HepG2 (cell line): ENCODE measurements at regions not wholly inside any gene's neighbourhood (a gene's known extent, or its start where the extent isn't known, plus 50 kb on each side); places are given as distances from the start of the nearest gene placed in this dataset.

Experiments used
- ATAC-seq: fragments of 200-7000 bp; cut with Tn5 transposase; 3 replicates; pipeline ENCODE4 v1.9.1; 2020; ENCODE audit warnings: mild to moderate bottlenecking, moderate library complexity
- BruUV-seq: library from RNA; stranded (reverse); fragments of 400-500 nt; replicated peaks from 2 replicates; lab custom pipeline; 2021; lab: Mats Ljungman, UMichigan
- CTCF ChIA-PET: fragments of 300-600 bp; formaldehyde crosslinking; extraction: SDS; loops from one replicate; lab custom pipeline; 2021; ENCODE audit warnings: low total read pairs, inconsistent platforms, low intra/inter-chr PET ratio; lab: Yijun Ruan, JAX
- POLR2A ChIA-PET: fragments of 350-600 bp; sonication (Branson Sonifier 250); formaldehyde crosslinking; loops from one replicate; lab custom pipeline; 2020; ENCODE audit warnings: antibody characterized with exemption, inconsistent platforms; lab: Yijun Ruan, JAX
- DNase-seq: peaks from one replicate; pipeline ENCODE4 v3.0.0-alpha.2; 2015; ENCODE audit warnings: low spot score
- FAIRE-seq: peaks from 3 replicates; lab custom pipeline; 2011; peaks lifted over from hg19 to GRCh38; lab: Jason Lieb, UNC
- H2AFZ ChIP-seq: one replicate; pipeline ENCODE4 v1.6.1; 2011; ENCODE audit warnings: low read length, inconsistent platforms
- H3K27ac ChIP-seq: fragments of 300-600 bp; 3 replicates; pipeline ENCODE4 v1.8.0; 2011; ENCODE audit warnings: mixed run types, mild to moderate bottlenecking, mixed read lengths, low read length, inconsistent platforms; ENCODE audit not compliant: insufficient read depth; ENCODE audit errors: extremely low read length
- H3K27me3 ChIP-seq, 2 experiments: fragments of 200-600 bp in 1 of 2; 2 replicates in 1 of 2; 3 replicates in 1 of 2; pipeline versions ENCODE4 v1.6.0 to v1.8.0; 2011; ENCODE audit warnings: low read length in 2 of 2, mild to moderate bottlenecking in 2 of 2, moderate library complexity in 2 of 2, inconsistent platforms in 1 of 2; ENCODE audit not compliant: insufficient read depth in 2 of 2, control insufficient read depth in 1 of 2
- H3K36me3 ChIP-seq, 2 experiments: fragments of 200-600 bp in 1 of 2; replicated peaks in 1 of 2; 2 replicates in 1 of 2; 3 replicates in 1 of 2; pipeline versions ENCODE4 v1.5.1 to v1.8.0; 2011; ENCODE audit warnings: low read length in 2 of 2, inconsistent platforms in 1 of 2; ENCODE audit not compliant: insufficient read depth in 2 of 2, control insufficient read depth in 1 of 2
- H3K4me1 ChIP-seq: 2 replicates; pipeline ENCODE4 v1.5.1; 2012; ENCODE audit warnings: low read length, inconsistent platforms; ENCODE audit not compliant: insufficient read depth
- H3K4me2 ChIP-seq: 2 replicates; pipeline ENCODE4 v1.6.0; 2011; ENCODE audit warnings: low read depth, low read length, inconsistent platforms
- H3K4me3 ChIP-seq, 3 experiments: fragments of 200-600 bp in 1 of 3; sonication (generic), shearing (Covaris generic) in 1 of 3; replicated peaks in 1 of 3; 2 replicates each; pipeline ENCODE4 v1.5.1; 2011 to 2016; ENCODE audit warnings: low read length in 3 of 3, inconsistent platforms in 2 of 3, low read depth in 2 of 3, mild to moderate bottlenecking in 2 of 3, control low read depth in 1 of 3, mixed read lengths in 1 of 3; ENCODE audit not compliant: insufficient read depth in 1 of 3
- H3K79me2 ChIP-seq: one replicate; pipeline ENCODE4 v1.6.1; 2011; ENCODE audit warnings: low read length, inconsistent platforms; ENCODE audit not compliant: insufficient read depth
- H3K9ac ChIP-seq: 2 replicates; pipeline ENCODE4 v1.6.0; 2011; ENCODE audit warnings: mild to moderate bottlenecking, low read depth, low read length, inconsistent platforms; ENCODE audit not compliant: insufficient read depth
- H3K9me3 ChIP-seq: 2 replicates; pipeline ENCODE4 v1.5.1; 2012; ENCODE audit warnings: mild to moderate bottlenecking, low read length
- H4K20me1 ChIP-seq: 2 replicates; pipeline ENCODE4 v1.6.0; 2011; ENCODE audit warnings: inconsistent platforms, mild to moderate bottlenecking, low read length, moderate library complexity; ENCODE audit not compliant: insufficient read depth
- CENPX ChIP-seq: sonication (generic); formaldehyde crosslinking; IDR thresholded peaks from 2 replicates; pipeline ENCODE4 v1.9.0; 2021; ENCODE audit warnings: mild to moderate bottlenecking, missing genetic modification reagents, moderate library complexity
- DPF2 ChIP-seq: sonication (generic); formaldehyde crosslinking; IDR thresholded peaks from 2 replicates; pipeline ENCODE4 v1.4.0; 2020; ENCODE audit warnings: mild to moderate bottlenecking, low read depth, missing genetic modification reagents, borderline replicate concordance
- HOXD1 ChIP-seq: sonication (generic); formaldehyde crosslinking; IDR thresholded peaks from 2 replicates; pipeline ENCODE4 v1.5.0; 2020; ENCODE audit warnings: missing genetic modification reagents
- KLF6 ChIP-seq: IDR thresholded peaks from 2 replicates; pipeline ENCODE4 v1.8.0; 2016; ENCODE audit warnings: missing biosample characterization, missing genetic modification reagents
- LCORL ChIP-seq, 2 experiments: fragments of 450-650 bp in 1 of 2; sonication (generic) in 1 of 2; formaldehyde crosslinking in 1 of 2; IDR thresholded peaks; 2 replicates each; pipeline versions ENCODE4 v1.5.0 to v1.6.1; 2017 to 2020; ENCODE audit warnings: antibody characterized with exemption in 1 of 2, missing genetic modification reagents in 1 of 2
- MIER3 ChIP-seq: IDR thresholded peaks from 2 replicates; pipeline ENCODE4 v1.6.1; 2016; ENCODE audit warnings: missing compliant biosample characterization, borderline replicate concordance
- NFIB ChIP-seq: sonication (generic); formaldehyde crosslinking; IDR thresholded peaks from 2 replicates; pipeline ENCODE4 v1.9.0; 2021; ENCODE audit warnings: missing genetic modification reagents, mild to moderate bottlenecking, borderline replicate concordance
- RAD51 ChIP-seq: fragments of 450-650 bp; IDR thresholded peaks from 2 replicates; pipeline ENCODE4 v1.6.1; 2016; ENCODE audit warnings: borderline replicate concordance
- RXRA ChIP-seq: sonication (generic); formaldehyde crosslinking; IDR thresholded peaks from 2 replicates; pipeline ENCODE4 v1.5.1; 2020; ENCODE audit warnings: missing genetic modification reagents
- SOX6 ChIP-seq, 2 experiments: fragments of 450-650 bp in 1 of 2; sonication (generic) in 1 of 2; formaldehyde crosslinking in 1 of 2; IDR thresholded peaks; 2 replicates each; pipeline versions ENCODE4 v1.4.0 to v1.6.1; 2017 to 2020; ENCODE audit warnings: antibody characterized with exemption in 1 of 2, mild to moderate bottlenecking in 1 of 2, missing genetic modification reagents in 1 of 2
- TCF7 ChIP-seq: sonication (generic); IDR thresholded peaks from 2 replicates; pipeline ENCODE4 v1.6.1; 2016; ENCODE audit warnings: antibody characterized with exemption, low read depth
- THAP11 ChIP-seq: IDR thresholded peaks from 2 replicates; pipeline ENCODE4 v1.6.1; 2016; ENCODE audit warnings: missing biosample characterization, missing genetic modification reagents
- ZBTB33 ChIP-seq: sonication (generic); formaldehyde crosslinking; IDR thresholded peaks from 2 replicates; pipeline ENCODE4 v1.4.0; 2020; ENCODE audit warnings: missing genetic modification reagents
- ZNF234 ChIP-seq: sonication (generic); formaldehyde crosslinking; conservative IDR thresholded peaks from 2 replicates; pipeline ENCODE4 v1.5.1; 2020; ENCODE audit warnings: mild to moderate bottlenecking, missing genetic modification reagents
- WGBS: methylation state at CpG from one replicate; pipeline ENCODE4 v1.1.6; 2017; ENCODE audit warnings: low lambda C conversion rate; 5-methylcytosine and 5-hydroxymethylcytosine counted together
- in situ Hi-C: cut with HindIII; loops from 2 replicates; pipeline ENCODE4 v1.10.0; 2017; ENCODE audit warnings: low pct_unique_long_range_greater_than_20kb; ENCODE audit not compliant: extremely low pct_ligation_motif_present
- intact Hi-C: fragments of 100-400 bp; cut with micrococcal nuclease; formaldehyde crosslinking; loops from one replicate; pipeline ENCODE4 v1.10.0; 2022; ENCODE audit not compliant: unreplicated experiment
- TF ChIP-seq, protein P1 (sequence below): IDR thresholded peaks from 2 replicates; pipeline ENCODE4 v1.6.1; 2012; ENCODE audit warnings: low read depth, low read length, improper control_type of control experiment
- TF ChIP-seq, protein P2 (sequence below): sonication (generic); formaldehyde crosslinking; IDR thresholded peaks from 2 replicates; pipeline ENCODE4 v1.4.0; 2020; ENCODE audit warnings: low read depth, mild to moderate bottlenecking, missing genetic modification reagents

- no peak for TF ChIP-seq LCORL (IDR thresholded peaks at IDR 0.05)
- no peak for TF ChIP-seq LCORL (CRISPR knock-in tag; IDR thresholded peaks at IDR 0.05)
- TF ChIP-seq KLF6 (CRISPR knock-in tag), result no peak
- no peak for TF ChIP-seq RAD51
- TF ChIP-seq, protein P1, sequence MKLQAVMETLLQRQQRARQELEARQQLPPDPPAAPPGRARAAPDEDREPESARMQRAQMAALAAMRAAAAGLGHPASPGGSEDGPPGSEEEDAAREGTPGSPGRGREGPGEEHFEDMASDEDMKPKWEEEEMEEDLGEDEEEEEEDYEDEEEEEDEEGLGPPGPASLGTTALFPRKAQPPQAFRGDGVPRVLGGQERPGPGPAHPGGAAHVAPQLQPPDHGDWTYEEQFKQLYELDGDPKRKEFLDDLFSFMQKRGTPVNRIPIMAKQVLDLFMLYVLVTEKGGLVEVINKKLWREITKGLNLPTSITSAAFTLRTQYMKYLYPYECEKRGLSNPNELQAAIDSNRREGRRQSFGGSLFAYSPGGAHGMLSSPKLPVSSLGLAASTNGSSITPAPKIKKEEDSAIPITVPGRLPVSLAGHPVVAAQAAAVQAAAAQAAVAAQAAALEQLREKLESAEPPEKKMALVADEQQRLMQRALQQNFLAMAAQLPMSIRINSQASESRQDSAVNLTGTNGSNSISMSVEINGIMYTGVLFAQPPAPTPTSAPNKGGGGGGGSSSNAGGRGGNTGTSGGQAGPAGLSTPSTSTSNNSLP, result no peak
- TF ChIP-seq RXRA (CRISPR knock-in tag), result no peak
- TF ChIP-seq, protein P2, sequence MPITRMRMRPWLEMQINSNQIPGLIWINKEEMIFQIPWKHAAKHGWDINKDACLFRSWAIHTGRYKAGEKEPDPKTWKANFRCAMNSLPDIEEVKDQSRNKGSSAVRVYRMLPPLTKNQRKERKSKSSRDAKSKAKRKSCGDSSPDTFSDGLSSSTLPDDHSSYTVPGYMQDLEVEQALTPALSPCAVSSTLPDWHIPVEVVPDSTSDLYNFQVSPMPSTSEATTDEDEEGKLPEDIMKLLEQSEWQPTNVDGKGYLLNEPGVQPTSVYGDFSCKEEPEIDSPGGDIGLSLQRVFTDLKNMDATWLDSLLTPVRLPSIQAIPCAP (CRISPR knock-in tag), result no peak
Observed at GRCh38 chr15:72961346-72961745, 90.9 kb upstream of the NEO1 start (continued).

DNA sequence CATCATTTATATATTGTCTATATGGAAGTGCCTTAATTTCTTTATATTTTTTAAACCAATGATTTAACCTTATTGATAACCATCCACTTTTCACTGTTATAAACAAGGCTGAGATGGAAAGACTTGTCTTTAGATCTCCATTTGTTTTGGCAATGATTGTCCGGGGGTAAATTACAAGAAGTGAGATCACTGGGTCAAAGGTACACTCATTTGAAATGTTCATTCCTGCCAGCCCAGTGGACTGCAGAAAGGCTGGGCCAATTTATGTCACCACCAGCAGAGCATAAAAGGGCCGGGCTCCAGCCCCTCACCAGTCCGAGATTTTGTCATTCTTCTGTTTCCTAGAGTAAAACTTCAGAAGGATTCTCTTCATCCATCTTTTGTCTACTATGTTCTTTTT lies 93.6 kb upstream of the NEO1 start:
- DNase-seq, result no peak
- CTCF ChIA-PET, result no interaction called here
- Histone ChIP-seq H3K27ac (no peak overlapping the region), H3K27me3 (peaks cover 0 to 5% of the 10 kb centered on the region in 2 experiments; a peak in 2 of 5 replicates), H3K4me2 (no peak overlapping the region), H3K9ac (no peak overlapping the region), H2AFZ (no peak overlapping the region), H3K79me2 (no peaks in the 10 kb centered on the region), H3K36me3 (no peaks in the 10 kb centered on the region), H3K9me3 (no peaks in the 10 kb centered on the region), H3K4me1 (no peaks in the 10 kb centered on the region), H3K4me3 (no peak overlapping the region), H4K20me1 (no peaks in the 10 kb centered on the region)
- intact Hi-C loops, result no loop called here
- WGBS, result 2% methylated on average over 3 of the region's 3 CpGs
- FAIRE-seq, result no peak
- POLR2A ChIA-PET, result no interaction called here
- no TSS peak for BruUV-seq
- in situ Hi-C loops, result no loop called here
- no peak for ATAC-seq
- TF ChIP-seq HOXD1 (CRISPR knock-in tag) (no peak), SOX6 (IDR thresholded peaks at IDR 0.05) (no peak), SOX6 (CRISPR knock-in tag; IDR thresholded peaks at IDR 0.05) (no peak), ZNF234 (CRISPR knock-in tag) (no peak), MIER3 (no peak), ZBTB33 (CRISPR knock-in tag) (no peak), THAP11 (CRISPR knock-in tag) (no peak), NFIB (CRISPR knock-in tag) (no peak), CENPX (CRISPR knock-in tag) (no peak), DPF2 (no peak), TCF7 (no peak)
